ENCODE measurements at regions not wholly inside any gene's neighbourhood (a gene's known extent, or its start where the extent isn't known, plus 50 kb on each side); places are given as distances from the start of the nearest gene placed in this dataset.

DNA sequence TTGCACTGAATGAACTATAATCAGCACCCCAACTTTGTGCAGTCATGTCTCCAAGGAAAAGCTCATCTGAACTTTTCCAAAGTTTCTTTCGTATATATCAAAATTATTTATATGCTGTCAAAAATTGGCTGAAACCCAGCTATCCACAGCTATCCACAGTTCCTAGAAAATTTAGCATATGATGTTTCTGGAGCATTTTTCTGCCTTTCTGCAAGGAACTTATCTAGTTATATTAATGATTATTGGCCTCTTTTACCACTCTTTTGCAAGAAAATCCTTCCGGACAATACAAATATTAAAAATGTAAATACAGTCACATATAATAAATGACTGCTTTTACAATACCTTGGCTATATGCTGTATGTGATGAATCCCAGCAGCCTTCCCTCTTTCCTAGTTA, 270.2 kb downstream of the TMEM167A start:
- no peak for DNase-seq (ENCODE audit: low read depth, low spot score)

DNA sequence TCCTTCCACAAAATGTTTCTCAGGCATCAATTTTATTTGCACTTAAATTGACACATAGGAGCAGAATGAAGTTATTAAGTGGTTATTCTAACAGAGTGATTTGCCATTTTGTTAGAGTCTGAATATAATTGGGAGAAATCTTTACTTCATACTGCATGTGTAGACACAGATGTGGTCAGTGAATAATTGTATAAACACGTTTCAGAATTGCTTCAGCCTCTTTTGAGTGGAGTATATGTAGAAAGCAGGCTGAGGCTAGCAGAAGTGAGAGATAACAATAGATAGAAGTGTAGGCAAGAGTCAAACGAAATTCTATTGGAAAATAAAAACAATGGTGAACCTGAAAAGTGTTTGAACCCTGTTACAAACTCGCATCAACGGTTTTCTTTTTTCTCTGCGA, 270.7 kb downstream of the TMEM167A start:
- DNase-seq (ENCODE audit: low read depth, low spot score), result no peak

DNA sequence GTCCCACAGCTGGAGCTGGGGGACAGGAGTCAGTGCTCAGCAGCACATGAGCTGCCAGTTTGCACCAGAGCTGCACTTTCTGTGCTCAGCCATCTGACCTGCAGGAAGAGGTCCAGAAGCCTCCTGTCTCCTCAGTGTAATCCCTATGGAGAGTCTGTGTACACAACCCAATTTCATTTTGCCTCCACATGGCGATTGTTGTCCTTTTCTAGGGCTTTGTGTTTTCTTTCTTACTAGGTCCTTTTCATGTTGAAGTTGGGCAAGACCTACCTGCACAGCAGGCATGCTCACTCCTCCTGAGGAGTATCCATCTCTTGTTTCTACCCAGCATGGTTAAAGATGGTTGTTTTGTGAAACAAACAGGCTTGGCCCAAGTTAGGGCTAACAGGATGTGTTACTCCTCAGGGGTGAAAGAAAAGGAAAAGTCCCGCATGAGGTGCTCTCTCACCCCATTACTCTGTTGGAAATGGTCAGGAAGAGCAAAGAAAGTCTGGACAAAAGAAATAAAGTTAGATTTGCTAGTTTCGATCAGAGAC, 273.0 kb downstream of the TMEM167A start:
- DNase-seq (ENCODE audit: low read depth, low spot score), result no peak

DNA sequence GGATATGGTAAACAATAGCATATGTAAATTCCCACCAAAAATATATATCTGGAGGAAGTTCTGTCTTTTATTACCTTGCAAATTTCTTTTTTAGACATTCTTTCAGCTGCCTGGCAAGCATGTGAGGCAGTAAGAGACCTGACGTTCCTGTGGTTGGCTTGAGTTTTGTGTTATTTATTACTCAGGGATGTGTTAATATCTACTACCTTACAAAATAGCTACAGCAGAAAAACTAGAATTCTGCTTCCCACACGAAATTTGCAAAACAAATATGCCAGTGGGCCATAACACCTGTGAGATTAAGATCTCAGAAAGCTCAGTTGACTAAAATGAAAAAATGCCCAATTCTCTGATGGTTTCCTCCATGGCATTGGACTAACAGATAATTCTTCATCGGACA, 274.2 kb downstream of the TMEM167A start:
- DNase-seq (ENCODE audit: low read depth, low spot score), result no peak

DNA sequence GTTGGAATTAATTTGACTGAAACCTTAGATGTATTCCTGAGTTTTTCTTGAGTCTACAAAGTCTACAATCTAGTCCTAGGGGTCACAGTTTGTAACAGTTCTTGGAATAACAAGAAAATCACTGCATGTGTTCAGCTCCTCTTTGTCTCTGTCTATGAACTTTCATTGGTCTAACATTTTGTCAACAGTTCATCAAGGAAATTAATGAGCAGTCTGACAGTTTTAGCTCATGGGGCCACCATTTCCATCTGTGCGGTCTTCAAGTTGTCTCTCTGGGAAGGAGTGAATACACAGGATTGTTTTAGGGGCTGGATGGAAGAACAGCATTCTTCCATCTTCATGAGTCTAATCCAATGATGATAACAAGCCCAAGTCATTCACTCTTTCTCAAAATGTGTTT, 276.4 kb downstream of the TMEM167A start:
- no peak for DNase-seq (ENCODE audit: low read depth, low spot score)

DNA sequence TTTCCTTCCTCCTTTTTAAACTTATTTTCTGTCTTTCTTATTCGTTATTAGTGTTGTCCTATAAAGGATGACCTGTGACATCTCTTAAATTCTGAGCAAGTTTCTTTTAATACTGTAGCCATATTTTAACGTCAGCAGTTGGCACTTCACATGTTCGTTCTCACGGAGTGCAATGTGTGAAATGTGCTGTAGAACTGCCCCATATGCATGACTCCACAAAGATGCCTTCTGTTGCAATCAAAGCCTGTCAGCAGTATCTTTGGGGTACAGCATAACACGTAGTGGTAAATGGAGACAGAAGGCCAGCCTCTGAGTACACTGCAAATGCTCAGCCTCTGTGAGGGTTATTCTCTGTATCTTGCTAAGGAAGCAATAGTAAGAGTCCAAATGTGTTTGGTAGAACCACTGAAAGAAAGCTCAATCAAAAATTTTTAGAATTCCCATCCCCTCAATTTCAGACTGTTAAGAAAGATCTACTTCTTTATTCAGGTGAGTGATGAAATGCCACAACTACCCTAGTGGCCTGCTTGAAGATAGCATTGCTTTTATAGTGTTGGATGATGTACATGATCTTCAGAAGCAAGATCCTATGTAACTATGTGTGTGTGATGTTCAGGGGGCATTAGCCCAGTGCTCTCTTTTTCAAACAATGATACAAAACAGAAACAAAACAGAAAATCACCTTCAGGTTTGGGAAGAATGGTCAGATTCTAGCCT, 277.7 kb downstream of the TMEM167A start:
- no peak for DNase-seq (ENCODE audit: low read depth, low spot score)

DNA sequence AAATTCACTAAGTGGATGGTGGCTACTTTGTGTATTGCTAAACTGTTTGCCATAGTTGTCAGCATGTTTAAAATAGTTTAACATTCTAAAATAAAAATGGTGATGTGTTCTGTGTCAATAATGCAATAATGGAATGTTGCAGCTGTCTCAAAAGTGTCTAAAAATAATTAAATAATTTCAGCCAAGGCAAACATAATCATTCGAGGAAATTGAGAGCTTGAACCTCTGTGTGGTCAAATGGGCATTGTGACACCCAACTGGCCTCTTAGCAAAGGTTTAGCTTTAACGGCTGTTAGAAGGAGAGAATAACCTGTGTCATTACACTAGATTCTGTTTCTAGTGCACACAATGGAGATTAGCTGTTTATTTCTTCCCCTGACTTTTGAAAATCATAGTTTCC, 278.5 kb downstream of the TMEM167A start:
- no peak for DNase-seq (ENCODE audit: low read depth, low spot score)

DNA sequence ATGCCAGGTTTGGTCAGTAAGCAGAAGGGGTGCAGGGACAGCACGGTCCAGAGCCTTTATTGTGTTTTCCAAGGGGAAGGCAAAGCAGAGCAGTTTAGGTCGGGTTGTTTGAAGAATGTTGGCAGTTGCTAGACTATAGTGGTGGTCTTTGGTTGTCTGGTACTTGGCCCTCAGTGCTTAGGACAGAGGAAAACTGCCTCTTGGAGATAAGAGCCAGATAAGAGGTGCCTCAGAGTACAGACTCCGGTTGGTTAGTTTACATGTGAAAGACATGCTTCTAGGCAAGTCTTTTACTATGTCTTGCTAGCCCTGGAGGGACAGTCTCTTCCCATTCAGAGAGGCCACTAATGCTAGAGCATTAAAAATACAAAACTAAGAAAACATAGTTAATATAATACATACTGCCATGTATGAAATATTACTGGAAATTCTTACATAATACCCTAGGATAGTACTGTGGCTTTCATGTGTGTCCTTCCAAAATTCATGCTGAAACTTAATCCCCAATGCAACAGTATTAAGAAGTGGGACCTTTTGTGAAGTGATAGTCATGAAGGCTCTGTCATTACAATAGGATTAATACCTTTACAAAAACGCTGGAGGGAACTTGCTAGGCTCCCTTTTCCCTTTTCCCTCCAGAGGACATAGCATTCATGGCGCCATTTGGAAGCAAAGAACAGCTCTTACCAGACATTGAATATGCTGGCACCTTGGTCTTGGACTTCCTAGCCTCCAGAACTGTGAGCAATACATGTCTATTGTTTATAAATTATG, 280.4 kb downstream of the TMEM167A start:
- DNase-seq (ENCODE audit: low read depth, low spot score), result peak; percentile 82

DNA sequence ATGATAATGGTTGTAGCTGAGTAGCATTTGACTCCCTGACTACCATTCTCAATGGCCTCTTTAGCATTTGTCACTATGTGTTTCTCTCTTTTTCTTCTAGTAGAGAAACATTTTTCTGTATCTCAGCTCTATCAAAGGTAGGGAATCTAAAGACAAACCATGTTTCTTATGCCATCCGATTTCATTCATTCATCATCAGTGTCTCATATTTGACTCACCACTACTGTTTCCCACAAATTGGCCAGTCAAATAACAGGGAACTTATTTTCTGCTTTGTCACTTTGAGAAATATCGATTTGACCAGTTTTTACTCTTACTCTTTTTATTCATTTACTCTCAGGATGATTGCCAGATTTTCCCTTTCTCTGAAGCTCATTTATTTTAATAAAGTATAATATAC, 282.3 kb downstream of the TMEM167A start:
- DNase-seq (ENCODE audit: low read depth, low spot score), result no peak

DNA sequence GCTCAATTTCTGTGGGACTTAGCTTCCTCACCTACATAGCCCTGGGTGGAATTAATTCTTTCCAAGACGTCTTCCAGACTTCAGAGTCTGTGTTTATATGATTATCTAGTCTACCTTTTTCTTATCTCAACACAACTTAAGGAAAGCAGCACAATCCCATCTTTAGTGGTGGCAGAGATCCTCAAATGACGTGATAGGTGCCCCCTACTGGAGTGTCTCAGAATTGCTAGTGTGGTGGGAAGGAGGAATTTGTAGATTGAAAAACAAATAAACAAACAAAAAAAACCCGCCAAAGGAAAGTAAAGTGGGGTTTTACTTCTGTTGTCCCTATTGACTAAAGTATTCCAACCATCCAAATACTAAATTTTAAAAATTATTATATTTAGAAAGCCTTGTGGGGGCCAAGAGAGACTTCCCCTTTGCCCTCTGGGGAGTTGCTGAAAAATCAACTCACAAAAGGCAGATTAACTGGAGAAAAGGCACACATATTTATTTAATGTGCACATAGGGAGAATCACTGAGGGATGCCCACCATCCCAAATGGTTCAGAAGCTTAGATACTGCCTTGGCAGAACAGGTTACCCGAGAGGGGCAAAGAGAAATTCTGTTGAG, 283.3 kb downstream of the TMEM167A start:
- DNase-seq (ENCODE audit: low read depth, low spot score), result peak; percentile 15

DNA sequence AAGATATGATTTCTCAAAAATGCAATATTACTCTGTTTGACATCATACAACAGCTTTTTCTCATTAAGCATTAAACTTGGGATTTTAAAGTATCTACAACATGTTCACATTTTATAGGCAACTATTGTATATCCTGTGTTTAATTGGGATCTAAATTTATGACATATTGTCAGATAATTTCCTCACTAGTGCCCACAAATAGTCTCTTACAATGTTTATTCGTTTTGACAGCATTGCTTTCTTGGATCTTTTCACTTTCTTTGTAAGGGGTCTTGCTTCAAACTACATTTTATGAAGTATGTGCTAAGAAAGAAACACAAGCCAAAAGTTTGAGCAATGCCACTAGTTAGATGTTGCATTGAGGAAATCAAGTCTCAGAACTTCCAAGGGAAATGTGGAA, 285.1 kb downstream of the TMEM167A start:
- no peak for DNase-seq (ENCODE audit: low read depth, low spot score)

DNA sequence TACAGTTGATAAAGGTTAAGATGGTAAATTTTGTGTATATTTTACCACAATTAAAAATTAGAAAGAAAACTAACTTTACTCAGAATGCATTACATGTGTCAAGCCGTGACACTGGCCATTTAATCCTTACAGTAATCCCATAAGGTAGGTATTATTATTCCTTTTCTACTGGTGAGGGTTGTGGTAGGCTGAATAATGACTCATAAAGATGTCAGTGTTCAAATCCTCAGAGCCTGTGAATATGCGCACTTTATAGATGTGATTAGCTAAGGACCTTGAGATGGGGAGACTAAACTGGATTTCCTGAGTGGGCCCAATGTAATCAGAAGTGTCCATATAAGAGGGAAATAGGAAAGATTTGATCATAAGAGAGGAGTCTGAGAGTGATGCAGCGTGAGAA, 288.1 kb downstream of the TMEM167A start:
- no peak for DNase-seq (ENCODE audit: low read depth, low spot score)

DNA sequence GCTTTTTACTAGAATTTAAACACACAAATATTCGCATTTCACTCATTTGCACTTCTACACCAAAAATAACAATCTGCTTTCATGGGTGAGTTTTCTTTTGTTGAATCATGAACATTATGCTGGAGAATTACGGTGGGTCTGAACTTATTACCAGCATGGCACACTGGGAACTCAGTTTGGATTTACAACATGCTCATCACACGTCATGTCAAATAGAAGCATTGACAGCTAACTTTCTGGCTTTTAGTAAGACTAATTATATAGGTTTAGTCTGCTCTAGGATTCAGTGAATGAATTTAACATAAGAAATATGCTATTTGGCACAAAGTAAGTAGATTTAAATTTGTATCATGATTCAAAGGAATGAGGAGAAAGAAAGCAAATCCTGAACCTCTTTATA, 290.4 kb downstream of the TMEM167A start:
- DNase-seq (ENCODE audit: low read depth, low spot score), result no peak

DNA sequence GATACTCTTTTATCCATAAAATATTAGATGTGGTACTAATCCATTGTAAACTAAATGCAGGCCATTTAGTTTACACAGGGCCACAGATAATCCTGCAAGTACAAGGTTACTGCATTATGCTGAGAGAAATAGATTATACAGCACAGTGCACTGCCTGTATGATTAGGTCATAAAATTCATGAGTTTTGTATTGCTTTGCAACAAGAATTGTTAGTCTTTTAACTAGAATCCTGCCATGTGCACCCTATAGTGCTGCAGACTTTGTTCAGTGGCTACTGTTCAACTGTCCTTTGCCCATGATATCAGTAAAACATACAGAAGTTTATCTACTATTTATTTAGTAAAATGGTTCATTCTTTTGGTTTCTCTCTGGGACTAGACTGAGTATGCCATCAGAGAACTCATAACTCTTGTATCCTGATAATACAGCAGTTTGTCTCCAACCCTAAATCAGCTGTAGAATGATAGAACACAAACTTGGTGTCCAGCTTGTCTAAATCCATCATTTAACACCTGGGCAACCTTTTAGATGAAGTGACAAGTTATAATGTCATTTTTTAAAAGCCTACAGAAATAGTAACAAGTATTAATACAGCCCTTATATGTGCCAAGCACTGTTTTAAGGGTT, 291.2 kb downstream of the TMEM167A start:
- DNase-seq (ENCODE audit: low read depth, low spot score), result no peak

DNA sequence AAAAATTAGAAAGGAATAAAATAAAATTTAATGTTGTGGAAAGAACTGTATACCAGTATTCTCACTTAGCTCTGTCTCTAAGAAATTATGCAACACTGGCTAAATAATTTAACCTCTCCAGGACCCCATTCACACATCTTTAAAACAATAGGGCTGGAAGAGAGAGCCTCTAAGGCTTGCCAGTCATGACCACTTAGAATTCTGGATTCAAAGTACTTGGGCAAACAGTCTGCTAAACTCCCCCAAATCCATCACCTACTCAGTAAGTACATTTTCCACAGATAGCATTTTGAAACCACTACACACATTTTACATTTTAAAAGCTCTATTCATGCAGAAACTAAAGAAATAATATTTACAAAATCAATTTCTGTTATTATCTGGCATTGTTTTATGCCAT, 291.7 kb downstream of the TMEM167A start:
- DNase-seq (ENCODE audit: low read depth, low spot score), result no peak

DNA sequence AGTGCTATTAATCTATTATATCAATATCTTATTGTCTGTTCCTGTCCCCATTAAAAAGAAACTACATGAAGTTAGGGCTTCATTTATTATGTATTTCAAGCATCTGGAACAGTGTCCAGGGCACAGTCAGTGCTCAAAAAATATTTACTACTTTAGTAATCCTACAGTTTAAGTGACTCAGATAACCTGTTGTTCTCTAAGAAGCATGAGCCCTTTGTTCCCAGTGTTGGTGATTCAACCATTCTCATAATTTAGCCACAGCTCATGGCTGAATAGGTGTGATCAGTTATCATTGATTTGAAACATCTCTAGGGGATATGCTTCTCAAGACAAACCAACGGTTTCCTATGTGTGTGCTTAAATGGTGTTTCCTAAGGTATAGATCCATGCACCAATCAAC, 292.7 kb downstream of the TMEM167A start:
- DNase-seq (ENCODE audit: low read depth, low spot score), result no peak

DNA sequence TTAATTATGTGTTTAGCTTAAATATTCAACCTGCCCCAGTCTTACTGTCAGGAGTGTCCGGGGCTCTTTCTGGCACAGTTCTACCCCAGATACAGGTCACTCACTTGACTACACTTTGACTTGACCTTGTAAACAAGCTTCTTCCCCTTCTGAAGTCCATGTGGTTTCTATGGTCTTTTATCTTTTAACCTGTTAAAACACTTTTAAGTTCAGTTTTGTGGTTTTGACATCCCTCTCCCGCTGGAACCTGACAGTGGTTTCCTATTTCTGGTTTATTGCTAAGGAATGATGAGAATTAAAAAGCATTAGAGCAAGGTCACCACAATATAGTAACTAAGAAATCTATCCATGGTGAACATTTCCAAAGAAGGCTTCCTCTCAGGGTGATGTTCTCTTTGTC, 300.1 kb downstream of the TMEM167A start:
- DNase-seq (ENCODE audit: low read depth, low spot score), result no peak

DNA sequence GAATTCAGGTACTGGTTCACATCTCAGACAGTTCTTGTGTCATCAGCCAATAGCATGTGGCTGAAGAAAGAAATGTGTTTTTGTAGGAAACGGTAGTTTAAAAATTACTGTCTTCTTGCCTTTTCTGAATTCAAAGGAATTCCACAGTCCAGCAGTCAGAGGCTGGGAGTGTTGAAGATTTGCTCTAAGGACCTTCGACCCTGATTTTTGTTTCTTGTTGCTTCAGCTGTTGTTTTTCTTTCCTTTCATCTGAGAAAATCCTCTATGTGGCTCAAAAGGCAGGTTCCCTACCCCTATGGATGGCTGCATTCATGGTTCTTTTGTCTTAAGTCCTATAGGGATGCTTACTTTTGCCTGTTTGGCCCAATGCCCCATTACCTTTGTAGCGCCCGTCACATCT, 304.9 kb downstream of the TMEM167A start:
- no peak for DNase-seq (ENCODE audit: low read depth, low spot score)

DNA sequence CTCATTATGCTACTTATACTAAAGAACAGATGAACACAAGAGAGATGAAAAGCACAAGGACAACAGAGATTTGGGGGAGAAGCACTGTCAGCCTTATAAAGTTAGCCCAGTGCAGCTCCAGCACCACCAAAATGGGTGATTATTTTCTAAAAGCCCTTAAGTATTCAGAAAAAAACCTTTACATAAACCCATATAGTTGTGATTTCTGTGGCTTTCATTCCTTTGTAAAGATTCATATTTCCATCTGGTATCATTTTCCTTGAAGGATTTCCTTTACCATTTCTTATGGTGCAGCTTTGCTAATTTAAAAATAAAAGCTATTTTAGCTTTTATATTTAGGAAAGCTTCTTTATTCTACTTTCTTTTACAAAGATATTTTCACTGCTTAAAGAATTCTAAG, 311.0 kb downstream of the TMEM167A start:
- no peak for DNase-seq (ENCODE audit: low read depth, low spot score)

DNA sequence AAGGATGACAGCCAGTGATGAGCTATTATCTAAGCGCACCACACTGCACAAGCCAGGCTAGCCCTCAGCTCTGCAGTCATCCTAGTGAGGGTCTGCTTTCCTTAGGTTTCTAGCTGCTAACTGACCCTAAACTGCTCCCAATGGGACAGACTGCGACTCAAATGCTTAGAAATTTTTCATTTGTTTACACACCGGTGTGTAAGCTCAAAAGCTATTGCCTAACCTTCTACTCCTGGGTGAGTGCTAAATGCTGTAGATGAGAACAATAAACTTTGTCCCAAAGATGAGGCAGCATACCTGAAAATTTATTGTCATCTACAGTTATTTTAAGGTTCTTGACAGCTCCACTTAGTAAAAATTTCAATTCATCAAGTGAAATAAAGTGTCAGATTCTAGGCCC, 311.4 kb downstream of the TMEM167A start:
- DNase-seq (ENCODE audit: low read depth, low spot score), result no peak

DNA sequence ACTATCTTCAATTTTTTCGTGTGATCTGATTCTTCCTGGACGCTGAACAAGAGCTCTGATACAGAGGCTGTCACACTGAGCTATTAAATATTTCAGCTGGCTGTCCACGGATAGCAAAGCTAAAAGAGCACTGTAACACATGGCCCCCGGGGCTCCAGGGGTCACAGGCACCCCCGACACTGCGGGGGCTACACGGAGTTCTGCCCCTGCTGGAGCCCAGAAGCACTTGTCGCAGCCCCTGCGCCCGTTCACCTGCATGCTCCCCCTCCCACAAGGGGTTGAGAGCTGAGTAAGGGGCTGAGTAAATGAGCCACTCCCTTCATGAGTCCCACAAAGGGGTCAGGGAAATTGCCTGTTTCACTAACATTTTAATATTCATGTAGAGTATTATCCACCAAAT, 316.3 kb downstream of the TMEM167A start:
- DNase-seq (ENCODE audit: low read depth, low spot score), result no peak

DNA sequence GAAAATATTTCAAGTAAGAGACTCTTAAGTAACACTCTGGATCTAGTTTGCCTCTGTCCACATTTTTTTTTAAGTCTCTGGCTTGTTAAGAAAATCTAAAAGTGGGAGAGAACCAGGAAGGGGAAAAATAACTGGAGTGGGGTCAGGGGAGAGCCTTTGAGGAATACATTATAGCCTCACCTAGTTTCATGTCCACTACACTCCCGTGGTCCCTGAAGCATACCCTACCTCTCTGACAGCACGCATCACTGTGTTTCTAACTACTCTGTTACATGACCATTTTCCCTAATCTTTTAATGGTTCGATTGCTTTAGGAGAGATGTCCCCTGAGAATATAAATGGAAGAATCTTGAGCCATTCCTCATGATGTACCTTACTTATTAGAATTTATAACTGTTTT, 318.3 kb downstream of the TMEM167A start:
- no peak for DNase-seq (ENCODE audit: low read depth, low spot score)
